ENCODE measurements at regions not wholly inside any gene's neighbourhood (a gene's known extent, or its start where the extent isn't known, plus 50 kb on each side); places are given as distances from the start of the nearest gene placed in this dataset.

DNA sequence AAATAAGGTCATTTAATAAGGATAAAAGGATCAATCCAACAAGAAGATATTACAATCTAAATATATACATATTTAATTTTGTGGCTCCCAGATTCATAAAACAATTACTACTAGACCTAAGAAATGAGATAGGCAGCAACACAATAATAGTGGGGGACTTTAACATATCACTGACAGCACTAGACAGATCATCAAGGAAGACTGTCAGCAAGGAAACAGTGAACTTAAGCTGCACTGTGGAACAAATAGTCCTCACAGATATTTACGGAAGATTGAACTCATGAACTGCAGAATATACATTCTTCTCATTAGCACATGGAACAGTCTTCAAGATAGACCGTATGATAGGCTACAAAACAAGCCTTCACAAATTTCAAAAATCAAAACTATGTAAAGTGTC, 56.1 kb upstream of the NAP1L2 start:
- TF ChIP-seq CTCF (conservative IDR thresholded peaks at IDR 0.05; ENCODE audit: low read depth, low read length) (no peak), EZH2 (IDR thresholded peaks at IDR 0.05; ENCODE audit: borderline replicate concordance, low read depth, low read length, poor library complexity, severe bottlenecking) (no peak)

All from A673 (cell line).